GM18520 (cell line): ENCODE measurements at regions not wholly inside any gene's neighbourhood (a gene's known extent, or its start where the extent isn't known, plus 50 kb on each side); places are given as distances from the start of the nearest gene placed in this dataset.
A peak's percentile ranks its signal among the peaks of the same experiment; 100 is the strongest.

Source experiments
- ATAC-seq: cut with Tn5 transposase; IDR thresholded peaks from one replicate; pipeline ENCODE4 v1.9.1; 2021; ENCODE audit not compliant: unreplicated experiment

GRCh38 chr3:44047796-44048195 lies 193.9 kb upstream of the TOPAZ1 start:
- ATAC-seq = no peak

GRCh38 chr3:44048196-44048924 lies 193.3 kb upstream of the TOPAZ1 start:
- ATAC-seq = no peak

GRCh38 chr3:44048949-44049348 lies 192.7 kb upstream of the TOPAZ1 start:
- ATAC-seq = no peak

- no peak for ATAC-seq
Observed at GRCh38 chr3:44050101-44050500, 191.6 kb upstream of the TOPAZ1 start.

GRCh38 chr3:44050867-44051266 lies 190.8 kb upstream of the TOPAZ1 start:
- ATAC-seq = no peak

GRCh38 chr3:44055951-44056350 lies 185.7 kb upstream of the TOPAZ1 start:
- ATAC-seq = no peak

DNA sequence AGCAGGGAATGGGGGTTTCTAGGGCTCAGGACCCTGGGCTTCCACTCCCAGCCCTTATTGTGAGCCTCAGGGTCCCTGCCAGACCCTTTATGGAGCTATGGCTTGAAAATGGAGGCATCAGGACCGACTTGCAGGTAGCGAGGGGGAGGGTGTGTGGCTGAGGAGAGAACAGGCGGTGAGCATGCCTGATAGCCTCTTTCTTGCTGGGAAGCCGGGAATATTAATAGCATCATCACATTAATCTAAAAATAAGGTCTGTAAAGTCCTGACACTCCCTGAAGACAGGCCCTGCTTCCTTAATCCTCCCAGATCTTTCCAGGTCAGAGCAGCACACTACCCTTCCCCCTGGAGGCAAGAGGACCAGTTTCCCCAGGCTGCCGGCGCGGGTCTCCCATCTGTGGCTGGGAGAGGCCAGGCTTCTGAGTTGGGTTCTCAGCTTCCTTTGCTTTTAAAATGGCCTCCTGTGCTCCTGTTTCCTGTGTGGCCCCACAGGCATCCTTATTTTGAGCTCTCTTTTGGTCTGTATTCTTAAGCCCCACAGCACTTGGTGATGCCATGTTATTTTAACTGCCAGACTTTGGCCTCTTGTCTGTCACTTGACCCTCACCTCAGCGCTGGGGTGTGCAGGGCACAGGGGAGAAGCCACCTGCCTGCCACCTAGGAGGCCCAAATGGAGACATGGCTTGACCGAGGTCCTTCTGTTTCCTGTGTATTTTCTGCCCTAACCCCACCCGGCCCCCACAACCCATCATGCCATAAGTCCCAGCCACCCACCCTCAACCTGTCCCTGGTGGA lies 185.0 kb upstream of the TOPAZ1 start:
- no peak for ATAC-seq

- peak; percentile 81 for ATAC-seq
Observed at GRCh38 chr3:44058022-44058867, 183.4 kb upstream of the TOPAZ1 start.

GRCh38 chr3:44058868-44059203 lies 182.8 kb upstream of the TOPAZ1 start:
- no peak for ATAC-seq

DNA sequence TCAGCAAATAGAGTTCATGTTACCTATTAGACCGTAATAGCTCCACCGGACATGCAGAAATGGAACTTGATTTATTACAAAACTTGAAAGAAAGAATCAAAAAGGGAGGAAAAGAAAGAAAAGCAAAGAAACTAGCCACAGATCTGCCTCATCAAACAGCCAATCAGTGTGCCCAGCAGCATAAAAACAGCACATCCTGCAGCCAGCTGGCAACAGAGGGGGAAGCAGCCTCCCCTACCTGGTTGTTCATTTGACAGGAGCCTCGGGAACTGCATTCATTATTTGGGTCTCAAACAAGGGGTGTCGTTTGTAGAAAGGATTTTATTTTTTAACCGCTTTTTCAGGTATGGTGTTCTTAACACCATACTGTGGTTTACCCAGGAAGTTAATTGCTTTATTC lies 181.5 kb upstream of the TOPAZ1 start:
- no peak for ATAC-seq

GRCh38 chr3:44061268-44061667 lies 180.4 kb upstream of the TOPAZ1 start:
- no peak for ATAC-seq

- ATAC-seq = no peak
Observed at GRCh38 chr3:44061961-44062360, 179.7 kb upstream of the TOPAZ1 start.

DNA sequence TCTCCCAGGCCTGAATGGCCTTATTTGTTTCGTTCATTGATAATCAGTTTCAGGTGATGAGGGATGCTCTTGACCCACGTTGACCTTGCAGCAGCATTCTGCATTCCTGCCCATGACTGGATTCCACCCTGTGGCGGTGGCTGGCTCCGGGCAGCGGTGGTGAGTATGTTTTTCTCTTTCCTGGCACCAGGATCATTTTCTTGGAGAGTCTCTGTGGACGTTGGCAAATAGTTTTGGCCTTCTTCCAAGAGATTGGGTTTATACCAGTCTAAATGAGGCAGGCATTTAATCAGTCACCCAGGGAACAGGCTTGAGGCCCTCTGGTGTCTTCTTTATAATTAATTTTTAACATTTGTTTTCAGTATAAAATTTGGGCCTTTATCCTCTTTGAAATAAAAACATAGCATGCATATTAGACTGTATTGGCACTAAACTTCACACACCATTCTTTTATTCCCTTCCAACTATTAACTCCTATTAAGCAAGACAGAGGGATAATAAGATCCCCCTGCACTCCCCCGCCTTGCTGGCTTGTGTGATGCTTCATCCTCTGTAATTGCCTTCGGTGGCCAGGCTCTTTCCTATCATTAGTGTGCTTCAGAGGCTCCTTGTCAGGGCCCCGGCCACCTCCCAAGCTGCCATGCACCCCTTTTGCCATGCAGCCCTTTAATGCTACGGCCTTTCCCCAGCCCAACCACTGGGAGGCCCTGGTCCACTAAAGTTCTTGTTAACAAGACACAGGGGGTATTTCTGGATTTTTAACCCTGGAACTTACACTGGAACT lies 176.2 kb upstream of the TOPAZ1 start:
- ATAC-seq = no peak

- ATAC-seq = no peak
Observed at GRCh38 chr3:44066806-44067205, 174.9 kb upstream of the TOPAZ1 start.

DNA sequence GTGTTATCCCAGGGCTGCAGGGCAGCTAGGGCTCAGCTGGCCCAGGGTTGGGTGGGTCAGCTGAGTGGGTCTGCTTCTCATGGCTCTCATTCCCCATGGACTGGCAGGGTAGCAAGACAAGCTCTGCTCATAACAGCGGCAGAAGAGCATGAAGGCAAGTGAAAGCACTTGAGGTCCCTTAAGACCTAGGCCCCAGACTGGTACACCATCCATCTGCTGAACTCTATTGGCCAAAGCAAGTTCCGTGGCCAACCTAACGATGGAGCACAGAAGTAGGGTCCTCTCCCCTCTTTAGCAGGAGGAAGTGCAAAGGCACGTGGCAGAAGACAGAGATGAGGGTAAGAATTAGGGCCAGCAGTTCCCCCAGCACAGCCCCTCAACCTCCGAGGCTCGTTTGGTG lies 174.3 kb upstream of the TOPAZ1 start:
- ATAC-seq = no peak

DNA sequence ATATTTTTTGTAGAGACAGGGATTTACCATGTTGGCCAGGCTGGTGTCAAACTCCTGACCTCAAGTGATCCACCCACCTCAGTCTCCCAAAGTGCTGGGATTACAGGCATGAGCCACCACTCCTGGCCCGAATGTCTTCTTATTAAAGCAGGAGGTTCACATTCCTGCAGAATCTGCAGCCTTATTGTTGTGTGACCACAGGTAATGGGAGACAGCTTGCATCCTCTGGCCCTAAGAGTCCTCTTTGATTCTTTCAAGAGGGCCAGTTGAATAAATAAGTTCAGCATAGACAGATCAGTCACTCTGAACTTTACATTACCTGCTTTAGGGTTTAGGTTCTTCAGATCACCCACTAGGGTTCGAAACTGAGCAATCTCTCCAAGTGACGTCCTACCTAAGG lies 172.9 kb upstream of the TOPAZ1 start:
- no peak for ATAC-seq

- no peak for ATAC-seq
Observed at GRCh38 chr3:44069276-44069675, 172.4 kb upstream of the TOPAZ1 start.

DNA sequence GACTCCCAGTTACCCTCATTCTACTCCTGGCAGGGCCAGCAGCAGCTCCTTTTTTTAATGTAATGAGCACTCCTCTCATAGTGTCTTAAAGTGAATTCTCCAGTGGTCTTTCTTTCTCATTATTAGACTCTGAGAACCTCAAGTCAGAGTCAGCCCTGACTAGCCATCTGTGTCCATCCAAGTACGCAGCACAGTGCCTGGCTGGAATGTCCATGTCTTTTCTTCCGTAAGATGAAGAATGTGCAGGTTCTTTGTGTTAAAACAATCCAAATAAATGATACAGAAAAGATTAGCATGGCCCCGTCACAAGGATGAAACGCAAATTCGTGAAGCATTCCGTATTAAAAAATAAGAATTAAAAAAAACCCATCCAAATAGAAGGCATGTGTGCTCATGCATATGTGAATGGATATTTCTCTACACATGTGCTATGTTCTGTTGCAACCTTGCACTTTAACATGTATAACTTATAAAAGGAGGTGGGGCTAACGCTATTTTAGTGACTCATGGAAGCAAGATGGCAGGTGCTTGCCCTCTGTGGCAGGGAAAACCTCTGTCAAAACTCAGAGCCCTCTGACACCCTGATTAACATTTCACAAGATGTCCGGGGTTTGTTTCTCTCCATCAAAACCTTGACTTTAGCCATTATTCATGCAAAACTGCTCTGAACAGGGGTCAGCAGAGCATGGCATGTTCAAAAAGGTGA lies 170.7 kb upstream of the TOPAZ1 start:
- no peak for ATAC-seq

DNA sequence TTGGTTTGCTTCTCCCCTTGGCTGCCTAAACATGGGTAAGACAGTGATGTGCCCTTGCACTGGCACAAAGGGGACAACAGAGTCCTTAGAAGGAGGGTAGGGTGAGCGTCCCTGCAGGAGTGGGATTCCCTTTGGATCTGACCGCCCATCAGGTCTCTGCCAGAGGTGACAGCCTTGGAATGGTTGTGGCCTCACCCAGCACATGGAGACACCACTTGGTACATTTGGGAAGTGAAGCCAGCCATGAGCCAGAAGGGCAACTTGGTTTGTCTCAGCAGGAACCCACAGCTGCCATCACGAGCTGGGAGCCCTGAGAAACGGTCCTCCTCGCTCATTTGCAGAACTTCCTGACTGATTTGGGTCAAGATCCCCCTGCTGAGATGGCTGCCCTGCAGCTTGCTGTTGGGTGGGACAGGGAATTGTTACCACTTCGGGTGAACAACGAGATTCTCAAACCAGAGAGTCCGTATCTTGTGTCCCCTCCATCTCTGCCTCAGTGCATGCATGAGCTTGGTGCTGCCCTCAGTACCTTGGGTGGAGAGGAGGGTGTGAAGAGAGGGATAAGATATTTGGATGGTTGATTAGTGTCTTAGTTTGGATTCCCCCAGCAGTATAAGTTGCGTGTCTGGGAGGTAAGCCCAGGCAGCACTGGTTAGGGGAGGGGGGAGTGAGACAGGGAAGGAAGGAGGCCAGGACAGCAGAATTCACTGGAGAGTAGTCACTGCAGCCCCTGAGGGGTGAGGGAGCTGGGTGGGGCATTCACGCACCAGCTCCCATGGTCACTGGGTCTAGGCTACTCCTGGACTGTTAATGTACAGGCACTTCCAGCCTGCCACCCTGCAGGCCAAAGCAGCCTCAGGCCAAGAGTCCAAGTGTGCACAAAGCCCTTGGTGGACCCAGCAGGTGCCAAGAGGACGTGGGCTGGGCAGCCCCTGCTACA lies 168.8 kb upstream of the TOPAZ1 start:
- ATAC-seq = no peak
